Fibroblast of skin of back (primary cell): ENCODE measurements at regions not wholly inside any gene's neighbourhood (a gene's known extent, or its start where the extent isn't known, plus 50 kb on each side); places are given as distances from the start of the nearest gene placed in this dataset.
A peak's percentile ranks its signal among the peaks of the same experiment; 100 is the strongest.

Source experiments
- DNase-seq: peaks from one replicate; pipeline ENCODE4 v3.0.0-alpha.2; 2013

- no peak for DNase-seq
Measured at GRCh38 chr22:48318575-48319320, 1508.9 kb downstream of the BRD1 start.

GRCh38 chr22:48318173-48318572 is 1509.5 kb downstream of the BRD1 start:
- DNase-seq: no peak

DNA sequence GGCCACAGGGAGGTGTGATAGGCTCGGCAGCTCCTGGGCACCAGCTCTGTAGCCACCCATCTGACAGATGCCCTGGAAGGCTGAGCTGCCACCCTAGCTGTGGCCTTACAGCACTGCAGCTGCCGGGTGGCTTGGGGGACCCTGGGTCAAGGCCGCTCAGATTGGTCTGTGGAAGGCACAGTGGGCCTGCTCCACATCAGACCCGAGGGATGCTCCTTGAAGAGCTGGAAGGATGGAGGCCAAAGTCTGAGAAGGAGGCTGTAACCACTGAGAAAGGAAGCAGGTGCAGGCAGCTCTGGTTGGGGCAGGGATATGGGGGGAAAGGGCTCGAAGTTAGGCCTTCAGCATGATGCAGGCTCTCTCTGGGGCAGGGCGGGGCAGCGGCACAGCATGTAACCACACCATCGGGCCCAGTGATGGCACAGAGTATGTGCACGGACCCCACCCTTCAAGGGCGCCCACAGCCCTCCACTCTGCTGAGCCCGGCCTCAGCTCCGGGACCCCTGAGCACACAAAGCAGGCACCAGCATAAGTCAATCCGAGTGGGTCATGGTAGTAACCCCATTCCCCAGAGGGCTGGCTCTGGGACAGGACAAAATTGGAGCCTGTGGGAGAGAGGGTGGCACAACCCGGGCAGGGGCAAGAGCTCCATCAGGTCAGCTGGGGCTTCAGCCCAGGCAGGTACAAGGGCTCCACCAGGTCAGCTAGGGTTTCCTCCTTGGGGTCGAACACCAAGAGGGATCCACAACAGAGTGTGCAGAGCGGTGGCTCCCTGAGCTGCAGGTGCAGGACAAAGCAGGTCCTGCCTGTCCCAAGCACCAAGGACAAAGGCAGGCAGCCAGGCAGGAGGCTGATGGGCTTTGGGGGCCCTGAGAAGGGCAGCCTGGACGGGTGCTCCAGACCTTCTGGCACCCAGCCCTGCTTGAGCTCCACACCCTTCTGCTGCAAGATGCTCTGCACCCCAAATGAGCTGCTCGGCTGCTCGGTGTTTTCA is 1511.1 kb downstream of the BRD1 start:
- DNase-seq: no peak

GRCh38 chr22:48315439-48316256 is 1512.0 kb downstream of the BRD1 start:
- DNase-seq: no peak

GRCh38 chr22:48314073-48314472 is 1513.6 kb downstream of the BRD1 start:
- DNase-seq: no peak

- DNase-seq: no peak
Measured at GRCh38 chr22:48313175-48313830, 1514.4 kb downstream of the BRD1 start.

DNA sequence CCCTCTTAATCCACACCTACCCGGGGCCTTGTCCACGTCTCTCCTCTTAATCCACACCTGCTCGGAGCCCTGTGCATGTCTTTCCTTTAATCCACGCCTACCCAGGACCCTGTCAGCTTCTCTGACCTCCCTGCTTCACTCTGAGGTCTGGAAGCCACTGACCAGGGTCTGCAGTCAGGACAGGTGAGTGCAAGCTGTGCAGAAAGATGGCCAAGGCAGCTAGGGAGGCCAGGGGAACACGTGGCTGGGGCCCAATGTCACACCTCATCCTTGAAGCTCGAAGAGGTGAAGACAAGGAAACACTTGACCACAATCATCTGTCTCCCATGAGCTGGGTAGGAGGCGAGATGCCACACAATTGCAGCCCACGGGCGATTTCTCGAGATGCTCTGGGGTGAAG is 1516.9 kb downstream of the BRD1 start:
- DNase-seq: no peak

GRCh38 chr22:48310289-48310688 is 1517.4 kb downstream of the BRD1 start:
- DNase-seq: no peak

DNA sequence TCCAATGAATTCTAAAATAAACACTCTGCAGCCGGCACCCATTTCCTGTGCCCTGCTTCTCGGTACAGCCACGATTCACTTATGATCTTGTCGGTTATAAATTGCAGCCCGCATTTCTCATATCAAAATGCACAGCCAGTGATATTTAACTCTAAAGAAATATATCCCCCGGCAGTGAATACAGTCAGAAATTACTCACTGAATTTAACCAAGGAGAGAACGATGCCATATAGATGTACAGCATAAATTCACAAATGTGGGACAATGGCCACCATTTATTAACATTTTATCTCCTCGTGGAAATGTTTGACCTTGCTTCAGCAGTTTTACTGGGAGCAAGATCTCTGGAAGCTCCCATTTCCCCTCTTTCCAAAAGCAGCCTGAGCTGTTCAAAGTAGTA is 1517.8 kb downstream of the BRD1 start:
- peak; percentile 8 for DNase-seq

GRCh38 chr22:48309115-48309705 is 1518.5 kb downstream of the BRD1 start:
- no peak for DNase-seq

- no peak for DNase-seq
Measured at GRCh38 chr22:48307931-48308330, 1519.7 kb downstream of the BRD1 start.

DNA sequence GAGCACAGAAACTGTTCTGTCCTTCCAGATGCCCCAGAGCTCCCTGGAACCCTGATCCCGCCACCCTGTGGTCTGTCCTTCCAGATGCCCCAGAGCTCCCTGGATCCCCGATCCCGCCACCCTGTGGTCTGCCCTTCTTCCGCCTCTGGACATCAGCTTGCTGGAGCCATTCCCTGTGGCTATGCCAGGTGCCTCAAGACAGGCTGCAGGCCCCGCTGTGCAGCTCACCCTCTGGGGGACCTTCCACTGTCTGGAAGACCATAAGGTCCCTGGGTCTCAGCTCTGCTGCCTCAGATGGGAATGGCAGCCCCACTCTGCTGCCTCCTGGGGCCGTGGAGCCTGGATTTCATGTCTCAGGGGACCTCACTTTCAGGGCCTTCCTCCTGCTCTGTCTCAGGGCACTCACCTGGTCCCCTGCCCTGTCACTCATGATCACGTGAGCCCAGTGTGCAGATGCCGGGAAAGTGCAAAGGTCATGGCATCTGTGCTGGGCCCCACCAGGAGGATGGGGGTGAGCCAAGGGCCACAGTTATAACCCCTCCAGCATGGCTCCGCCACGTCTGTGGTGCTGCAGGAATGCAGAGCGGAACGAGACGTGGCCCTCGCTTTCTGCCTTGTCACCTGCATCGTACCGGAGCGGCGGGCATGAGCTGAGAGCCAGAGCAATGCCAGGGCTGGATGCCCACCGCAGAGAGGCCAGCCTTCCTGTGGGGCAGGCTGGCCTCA is 1520.7 kb downstream of the BRD1 start:
- no peak for DNase-seq

- no peak for DNase-seq
Measured at GRCh38 chr22:48306284-48306683, 1521.4 kb downstream of the BRD1 start.

GRCh38 chr22:48305726-48306235 is 1521.9 kb downstream of the BRD1 start:
- no peak for DNase-seq

DNA sequence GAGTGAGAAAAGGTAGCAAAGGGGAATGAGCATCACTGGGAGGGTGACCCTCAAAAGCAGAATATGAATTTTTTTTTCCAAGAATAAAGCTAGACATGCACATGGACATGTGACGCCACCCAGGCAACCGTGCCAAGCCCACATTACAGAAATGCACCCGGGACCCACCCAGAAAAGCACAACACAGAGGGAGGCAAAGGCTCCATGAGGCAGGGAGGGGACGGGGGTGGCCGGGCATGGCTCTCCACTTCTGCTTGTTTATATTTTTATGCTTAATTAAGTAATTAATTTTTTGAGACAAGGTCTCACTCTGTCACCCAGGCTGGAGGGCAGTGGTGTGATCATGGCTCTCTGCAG is 1524.3 kb downstream of the BRD1 start:
- no peak for DNase-seq

- DNase-seq: no peak
Measured at GRCh38 chr22:48302657-48303368, 1524.9 kb downstream of the BRD1 start.

DNA sequence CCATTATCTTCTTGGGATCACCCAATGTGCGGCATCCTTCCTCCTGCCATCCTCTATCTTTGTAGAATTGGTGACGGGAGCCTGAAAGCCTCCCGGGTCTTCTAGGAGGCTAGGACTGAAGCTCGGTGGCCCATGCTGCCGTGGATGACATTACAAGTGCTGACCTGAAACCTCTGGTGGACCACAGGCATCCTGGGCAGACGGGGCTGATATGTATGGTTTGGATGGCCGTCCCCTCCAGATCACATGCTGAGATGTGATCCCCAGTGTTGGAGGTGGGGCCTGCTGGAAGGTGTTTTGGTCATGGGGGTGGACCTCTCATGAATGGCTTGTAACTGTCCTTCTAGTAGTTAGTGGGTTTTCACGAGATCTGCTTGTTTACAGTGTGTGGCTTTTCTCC is 1525.8 kb downstream of the BRD1 start:
- DNase-seq: no peak

DNA sequence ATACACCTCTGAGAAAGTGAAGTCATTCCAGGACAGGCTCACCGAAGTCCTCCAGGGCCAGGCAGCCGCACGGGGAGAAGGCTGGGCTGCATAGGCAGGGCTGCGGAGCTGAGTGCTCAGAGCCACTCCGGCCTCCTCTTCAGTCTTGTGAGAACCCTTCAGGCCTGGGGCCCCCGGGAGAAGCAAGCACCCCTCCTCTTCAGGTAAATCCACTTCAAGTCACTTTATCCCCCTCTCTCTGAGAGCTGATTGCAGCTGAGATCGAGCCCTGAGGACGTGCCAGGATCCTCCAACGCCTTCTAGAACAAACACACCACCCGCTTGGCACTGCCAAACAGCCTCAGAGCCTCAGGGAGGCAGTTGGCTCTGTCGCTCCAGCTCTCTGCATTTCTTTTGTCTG is 1526.3 kb downstream of the BRD1 start:
- no peak for DNase-seq

- DNase-seq: no peak
Measured at GRCh38 chr22:48300877-48301276, 1526.8 kb downstream of the BRD1 start.

- no peak for DNase-seq
Measured at GRCh38 chr22:48299801-48300200, 1527.9 kb downstream of the BRD1 start.
